SW 1271 (cell line): ENCODE measurements at regions not wholly inside any gene's neighbourhood (a gene's known extent, or its start where the extent isn't known, plus 50 kb on each side); places are given as distances from the start of the nearest gene placed in this dataset.
"Not testable (repeated sequence)": the region's sequence is repeated elsewhere in the genome, so short reads cannot be mapped to it uniquely, and the experiment has no call there.

Source experiments
- DNase-seq, 2 experiments: peaks; one replicate each; lab custom pipeline; 2025; lab: John Stamatoyannopoulos, UW

DNA sequence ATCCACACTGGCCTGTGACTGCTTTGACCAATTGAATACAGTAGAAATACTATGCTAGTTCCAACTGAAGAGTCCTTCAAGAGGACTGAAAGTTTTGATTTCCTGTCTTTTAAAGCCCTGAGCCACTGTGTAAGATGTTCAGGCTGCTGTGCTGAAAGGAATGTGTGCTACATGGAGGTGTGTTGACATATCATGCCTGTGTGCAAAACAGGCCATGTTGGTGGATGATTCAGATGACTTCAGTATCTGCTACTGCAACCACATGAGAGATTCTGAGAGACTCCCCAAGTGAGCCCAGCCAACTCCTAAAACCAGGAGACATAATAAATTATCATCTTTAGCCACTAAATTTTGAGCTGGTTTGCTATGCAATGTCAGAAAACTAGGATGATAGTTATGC lies 662.9 kb downstream of the ZEB2 start:
- no peak for DNase-seq

DNA sequence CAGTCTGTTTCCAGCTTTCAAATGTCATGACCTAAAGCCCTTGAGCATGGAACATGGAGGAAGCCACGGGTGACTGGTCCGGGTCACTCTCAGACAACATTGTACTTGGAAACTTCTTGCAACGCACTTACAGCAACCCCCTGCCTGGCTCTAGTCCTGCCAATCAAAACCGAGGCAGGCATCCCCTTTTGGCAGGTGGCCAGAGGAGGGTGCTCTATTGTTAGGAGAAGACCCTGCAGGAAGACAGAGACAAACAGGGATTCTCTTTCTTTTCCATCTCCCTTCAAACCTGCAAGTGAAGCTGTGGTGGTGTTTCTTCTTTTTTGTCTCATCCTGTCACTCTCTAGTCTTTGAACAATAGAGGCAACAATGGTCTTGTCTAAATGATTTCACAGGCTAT lies 667.2 kb downstream of the ZEB2 start:
- no peak for DNase-seq

DNA sequence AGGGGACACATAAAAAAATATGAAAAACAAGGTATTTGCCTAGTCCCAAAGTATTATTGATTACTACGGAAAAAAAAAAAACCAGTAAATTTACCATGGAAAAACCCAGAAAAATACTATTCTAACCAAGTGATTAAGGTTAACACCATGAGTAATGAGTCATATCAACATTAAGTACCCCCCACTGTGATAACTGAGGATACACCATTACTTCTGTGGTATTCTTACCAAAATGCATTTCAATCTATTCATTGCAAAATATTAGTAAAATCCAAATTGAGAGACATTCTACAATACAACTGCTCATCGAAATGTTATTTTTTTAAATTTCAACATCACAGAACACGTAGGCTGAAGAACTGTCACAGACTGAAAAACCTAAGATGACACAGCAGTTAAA lies 669.8 kb downstream of the ZEB2 start:
- no peak for DNase-seq

DNA sequence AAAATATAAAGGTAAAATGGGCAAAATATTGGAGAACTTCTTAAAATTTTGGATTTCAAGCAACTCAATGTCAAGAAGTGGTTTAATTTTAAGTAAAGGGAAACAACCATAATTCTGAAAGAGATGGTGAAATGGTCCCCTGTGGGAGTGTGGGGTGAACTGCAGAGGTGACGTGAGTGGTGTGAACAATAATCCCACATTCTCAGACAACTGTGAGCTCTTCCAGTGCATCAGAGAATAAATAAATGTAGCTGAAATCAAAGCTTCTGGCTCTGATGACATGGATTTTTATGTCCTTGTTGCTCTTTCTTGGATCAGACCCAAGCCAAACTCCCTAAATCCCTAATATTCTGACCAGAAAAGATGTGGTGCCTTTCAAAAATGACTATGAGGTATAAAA lies 672.7 kb downstream of the ZEB2 start:
- no peak for DNase-seq

DNA sequence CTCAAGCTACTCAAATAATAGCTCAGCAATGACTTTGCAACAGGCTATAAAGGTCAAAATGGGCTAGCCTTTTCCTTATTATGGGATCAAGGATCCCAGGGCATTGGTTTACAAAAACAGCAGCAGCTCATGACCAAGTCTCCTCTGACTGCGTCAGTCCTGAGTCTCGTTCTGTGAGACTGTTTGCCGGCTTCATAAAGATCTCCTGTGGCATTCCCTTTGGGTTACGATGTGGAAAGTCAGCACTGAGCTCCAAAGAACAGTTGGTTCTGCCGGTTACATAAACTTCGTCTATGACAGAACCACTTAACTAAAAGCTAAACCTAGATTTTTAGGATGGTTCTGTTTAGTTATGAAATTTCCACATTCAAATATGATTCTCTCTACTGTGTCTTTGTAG lies 674.9 kb downstream of the ZEB2 start:
- no peak for DNase-seq

DNA sequence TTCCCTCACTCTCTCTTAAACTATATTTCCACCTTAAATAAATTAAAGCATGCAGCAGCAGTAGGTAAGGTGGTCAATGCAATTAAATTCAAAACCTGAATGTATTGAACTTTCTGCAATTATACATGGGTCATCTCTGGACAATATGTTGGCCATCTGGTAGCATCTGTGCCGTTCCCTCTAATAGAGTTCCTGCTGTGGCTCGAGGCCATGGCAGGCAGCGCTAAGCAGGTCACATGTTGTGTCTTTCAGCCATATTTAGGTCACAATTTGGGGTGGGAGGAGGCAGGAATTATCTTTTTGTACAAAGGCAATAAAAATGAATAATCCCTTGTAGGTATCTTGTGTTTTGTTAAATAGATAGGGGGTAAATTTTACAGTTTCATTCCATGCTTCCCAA lies 676.2 kb downstream of the ZEB2 start:
- no peak for DNase-seq

DNA sequence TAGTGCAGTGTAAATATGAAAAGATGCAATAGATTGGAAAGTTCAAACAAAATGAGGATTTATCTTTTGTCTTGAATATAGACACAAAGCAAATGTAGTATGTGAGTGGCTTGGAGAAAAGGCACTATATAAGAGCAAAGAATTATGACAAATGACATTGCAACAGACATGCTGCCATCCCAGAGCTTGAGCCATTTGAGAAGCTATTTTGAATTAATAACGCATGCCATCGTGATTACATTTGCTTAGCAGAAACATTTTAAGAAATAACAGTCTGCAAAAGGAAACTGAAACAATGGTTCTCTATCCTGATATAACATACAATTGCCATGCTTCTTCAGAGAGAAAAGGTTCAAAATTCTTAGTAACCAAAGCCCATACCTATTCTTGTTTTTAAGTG lies 677.1 kb downstream of the ZEB2 start:
- no peak for DNase-seq

DNA sequence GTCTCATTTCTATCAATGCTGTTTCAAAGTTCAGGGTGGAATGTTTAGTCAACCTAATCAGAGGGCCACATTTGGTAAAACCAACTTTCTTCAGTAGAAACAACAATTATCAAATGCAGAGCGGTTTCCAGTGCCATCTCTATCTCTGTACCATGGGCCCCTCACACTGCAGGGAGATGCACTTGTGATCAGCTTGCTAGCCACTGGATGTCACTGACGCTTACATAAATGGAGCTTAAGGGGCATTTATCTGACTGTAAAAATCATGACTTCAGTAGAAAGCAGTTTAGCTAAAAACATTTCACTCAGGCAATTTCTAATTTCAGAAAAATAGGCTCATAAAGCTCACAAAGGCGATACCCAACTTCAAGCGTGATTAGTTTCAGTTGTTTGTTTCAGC lies 678.0 kb downstream of the ZEB2 start:
- no peak for DNase-seq

DNA sequence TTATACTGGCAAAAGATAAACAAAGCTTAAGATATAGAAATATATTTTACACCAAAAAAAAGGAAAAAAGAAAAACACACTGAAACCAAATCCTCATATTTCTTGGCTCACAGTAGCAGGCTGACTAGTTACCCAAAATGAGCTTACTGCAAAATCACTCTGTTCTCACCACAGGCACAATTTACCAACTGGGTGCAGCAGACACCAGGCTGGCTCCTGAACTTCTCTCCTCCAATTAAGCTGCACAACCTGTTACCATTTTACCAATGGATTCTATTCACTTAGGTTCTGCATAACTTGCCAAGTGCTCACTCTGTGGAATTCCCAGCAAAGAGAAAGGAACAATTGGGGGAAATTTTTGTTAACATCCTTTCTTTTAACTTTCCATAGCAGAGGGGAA lies 679.3 kb downstream of the ZEB2 start:
- DNase-seq, result no peak

DNA sequence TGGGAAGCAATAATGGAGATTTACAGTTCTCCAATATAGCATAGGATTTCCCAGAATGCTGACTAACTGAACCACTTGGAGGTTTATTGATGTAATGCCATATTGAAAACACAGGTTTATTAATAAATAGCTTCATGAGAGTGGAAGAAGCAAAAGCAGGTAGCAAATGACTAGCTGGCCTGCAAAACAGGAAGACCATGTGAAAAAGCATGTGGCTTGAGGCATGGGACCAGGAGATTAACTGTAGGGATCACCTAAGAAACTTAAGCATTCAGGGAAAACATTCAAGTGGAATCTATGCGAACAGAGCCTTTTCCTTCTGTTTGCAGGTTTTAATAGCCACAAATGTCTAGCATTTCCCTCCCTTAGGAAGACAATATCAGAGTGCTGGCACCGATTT lies 679.7 kb downstream of the ZEB2 start:
- DNase-seq, result no peak

DNA sequence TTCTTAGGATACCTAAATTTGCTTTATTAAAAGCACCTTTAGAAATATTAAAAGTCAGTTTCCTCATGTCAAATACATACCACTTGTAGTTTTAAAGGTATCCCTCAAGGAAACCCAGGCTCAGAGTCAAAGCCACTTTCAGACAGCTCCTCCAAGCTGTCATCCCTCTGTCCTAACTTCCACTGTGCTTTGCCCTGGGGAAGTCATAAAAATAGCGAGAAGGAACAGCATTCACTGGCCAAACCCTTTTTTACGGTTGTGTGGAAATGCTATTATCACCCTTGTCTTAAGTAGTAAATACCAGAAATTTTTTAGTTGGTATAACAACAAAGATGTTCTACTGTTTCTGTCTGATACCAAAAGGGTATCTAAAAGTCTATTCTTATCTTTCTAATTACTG lies 680.5 kb downstream of the ZEB2 start:
- no peak for DNase-seq

DNA sequence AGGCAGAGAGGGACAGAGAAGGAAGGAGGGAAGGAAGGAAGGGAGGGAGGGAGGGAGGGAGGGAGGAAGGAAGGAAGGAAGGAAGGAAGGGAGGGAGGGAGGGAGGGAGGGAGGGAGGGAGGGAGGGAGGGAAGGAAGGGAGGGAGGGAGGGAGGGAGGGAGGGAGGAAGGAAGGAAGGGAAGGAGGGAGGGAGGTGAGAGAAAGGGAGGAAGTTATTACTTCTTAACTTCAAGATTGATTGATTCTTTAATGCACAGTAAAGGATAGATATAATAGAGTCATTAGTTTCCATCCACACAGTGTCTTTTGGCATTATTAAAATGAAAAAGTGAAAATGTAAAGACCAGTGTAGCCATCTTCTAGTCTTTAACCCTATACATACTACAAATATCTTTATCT lies 682.9 kb downstream of the ZEB2 start:
- not testable (repeated sequence) for DNase-seq

DNA sequence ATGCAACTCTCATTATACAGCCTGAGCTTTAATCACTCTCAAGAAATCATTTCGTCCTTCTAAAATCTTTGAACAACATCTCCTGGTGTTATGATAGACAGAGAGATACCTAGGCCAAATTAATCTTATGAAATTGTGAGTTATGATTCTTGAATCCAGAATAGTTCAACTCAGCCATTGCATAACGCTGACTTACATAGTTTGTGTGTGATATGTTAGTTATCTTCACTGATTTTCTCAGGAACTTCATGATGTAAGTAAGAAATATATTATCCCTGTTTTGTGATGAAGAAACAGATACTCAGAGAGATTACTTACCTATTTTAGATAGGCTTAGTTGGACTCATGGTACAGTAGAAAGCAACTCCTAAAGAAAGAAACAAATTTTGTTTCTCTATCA lies 684.4 kb downstream of the ZEB2 start:
- no peak for DNase-seq

DNA sequence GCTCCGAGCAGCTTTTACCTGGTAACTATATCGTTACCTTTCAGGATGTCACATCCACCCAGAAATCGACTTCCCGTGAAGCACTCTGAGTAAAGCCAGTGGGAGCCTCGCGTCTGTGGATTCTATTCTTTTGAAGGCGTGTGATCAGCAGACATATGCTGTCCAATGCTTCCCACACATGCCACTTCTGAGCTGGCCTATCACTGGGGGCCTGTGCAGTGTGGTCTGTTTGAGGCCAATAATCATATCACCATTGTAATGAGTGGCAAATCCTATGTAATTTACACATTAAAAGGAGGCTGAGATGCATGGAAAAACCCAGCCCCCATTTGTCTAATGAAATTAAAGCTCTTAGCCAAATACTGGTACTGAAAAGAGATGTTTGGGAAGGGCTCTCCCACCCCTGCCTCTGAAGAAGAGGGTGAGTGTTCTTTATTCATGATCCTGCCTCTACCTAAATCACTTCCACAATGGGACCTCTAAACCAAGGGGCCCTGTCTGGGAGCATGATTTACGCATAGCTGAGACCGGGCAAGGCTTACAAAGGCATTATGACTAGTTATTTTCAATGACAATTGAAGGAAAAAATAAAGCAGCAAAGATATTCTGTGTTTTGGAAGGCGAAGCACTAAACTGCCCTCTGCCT lies 686.8 kb downstream of the ZEB2 start:
- DNase-seq, result no peak

DNA sequence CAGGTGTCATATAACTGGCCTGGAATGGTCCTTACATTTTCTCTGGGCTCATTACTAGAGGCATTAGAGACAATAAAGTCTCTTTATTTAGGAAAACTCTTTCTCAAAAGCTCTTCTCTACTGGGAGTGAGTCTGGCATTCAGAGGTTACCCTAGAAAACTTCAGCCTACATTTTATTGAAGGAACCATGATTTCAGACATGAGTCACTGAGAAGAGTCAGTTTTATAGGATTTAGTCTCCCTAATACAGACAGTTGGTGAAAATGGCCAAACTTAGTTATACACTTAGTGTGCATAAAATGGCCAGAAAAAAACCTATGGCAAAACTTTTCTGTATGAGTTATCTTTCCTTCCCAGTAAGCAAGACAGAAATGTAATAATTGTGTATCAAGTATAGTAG lies 689.4 kb downstream of the ZEB2 start:
- DNase-seq, result no peak

DNA sequence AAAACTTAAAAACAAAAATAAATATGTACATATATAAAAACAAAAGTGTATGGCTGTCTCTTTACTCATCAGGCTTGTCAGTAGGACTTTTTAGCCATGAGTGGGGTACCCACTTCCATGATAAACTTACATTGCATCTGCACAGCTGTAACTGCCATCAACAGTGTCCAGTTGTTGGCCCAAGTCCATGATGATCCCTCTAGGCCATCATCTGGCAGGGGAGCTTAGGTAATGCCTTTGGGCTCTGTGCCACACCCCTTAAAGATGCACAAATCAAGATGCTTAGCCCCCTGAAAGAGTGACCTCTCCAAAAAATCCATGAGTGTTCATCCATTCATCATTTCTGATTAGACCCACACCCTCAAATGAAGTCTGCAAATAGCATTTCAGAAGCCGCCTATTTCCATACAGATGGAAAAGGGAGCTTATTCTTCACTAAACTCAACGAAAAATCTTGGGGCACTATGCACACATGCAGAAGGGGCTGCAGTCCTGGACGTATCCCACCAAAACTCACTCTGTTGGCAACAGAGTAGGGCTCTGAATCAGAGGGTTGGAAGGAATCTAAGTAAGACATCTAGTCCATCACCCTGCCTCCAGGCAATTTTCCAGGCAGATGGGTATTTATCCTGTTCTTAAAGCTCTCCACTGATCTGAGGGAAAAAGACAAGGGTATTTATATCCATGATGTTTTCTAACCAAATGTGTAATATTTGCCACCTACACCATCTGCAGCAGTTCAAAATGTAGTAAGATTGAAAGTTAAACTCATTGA lies 691.0 kb downstream of the ZEB2 start:
- DNase-seq, result no peak

DNA sequence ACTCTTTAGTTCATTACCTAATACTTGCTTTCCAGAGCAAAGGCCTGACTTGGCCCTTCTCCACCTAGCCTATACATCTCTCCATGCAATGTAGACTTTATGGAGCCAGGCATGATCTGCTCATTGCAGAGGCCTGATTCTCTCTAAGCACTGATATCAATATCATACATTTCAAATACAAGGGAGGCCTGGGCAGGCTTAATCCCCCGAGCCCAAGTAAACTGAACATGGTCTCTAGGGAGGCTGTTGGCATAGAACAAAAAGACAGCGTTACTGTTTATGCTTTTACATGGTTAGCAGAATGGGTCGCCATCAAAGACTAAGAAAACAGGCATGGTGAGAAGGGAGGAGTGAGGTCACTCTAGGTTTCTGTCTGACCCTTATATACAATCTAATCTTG lies 695.1 kb downstream of the ZEB2 start:
- no peak for DNase-seq

DNA sequence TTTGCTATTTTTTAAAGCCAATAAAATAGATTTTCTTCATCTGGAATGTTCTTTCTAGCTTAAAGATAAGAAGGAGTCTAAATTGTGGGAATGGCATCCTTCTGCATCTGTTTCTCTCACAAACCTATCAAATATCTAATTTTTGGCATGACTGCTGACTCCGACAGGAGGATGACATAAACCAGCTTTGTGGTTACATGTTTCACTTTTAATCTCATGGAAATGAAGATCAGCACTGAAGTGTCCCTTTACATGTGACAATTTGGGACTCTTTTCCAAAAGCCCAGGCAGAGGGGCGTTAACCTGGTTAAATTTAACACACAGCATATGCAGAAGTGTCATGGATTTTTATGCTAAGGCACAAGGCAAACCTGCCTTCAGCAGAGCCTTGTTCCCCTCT lies 694.7 kb downstream of the ARHGAP15 start:
- DNase-seq, result no peak

DNA sequence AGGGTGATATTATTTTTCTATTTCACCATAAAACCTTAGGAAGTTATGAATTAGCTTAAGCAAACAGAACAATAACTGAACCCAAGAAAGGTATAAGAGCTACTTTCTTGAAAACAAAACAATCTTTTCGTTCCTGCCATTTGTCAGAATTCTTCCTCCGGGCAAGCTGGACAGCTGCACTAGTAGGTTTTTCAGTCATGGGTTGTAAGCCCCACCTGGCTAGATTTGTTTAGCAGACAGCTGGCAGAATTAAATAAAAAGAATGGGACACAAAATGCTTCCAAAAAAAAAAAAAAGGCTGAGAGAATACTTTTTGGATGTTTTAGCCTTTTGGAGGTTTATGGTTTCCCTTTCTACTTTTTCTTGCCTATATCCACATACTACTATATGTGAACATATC lies 694.1 kb downstream of the ARHGAP15 start:
- DNase-seq, result no peak

DNA sequence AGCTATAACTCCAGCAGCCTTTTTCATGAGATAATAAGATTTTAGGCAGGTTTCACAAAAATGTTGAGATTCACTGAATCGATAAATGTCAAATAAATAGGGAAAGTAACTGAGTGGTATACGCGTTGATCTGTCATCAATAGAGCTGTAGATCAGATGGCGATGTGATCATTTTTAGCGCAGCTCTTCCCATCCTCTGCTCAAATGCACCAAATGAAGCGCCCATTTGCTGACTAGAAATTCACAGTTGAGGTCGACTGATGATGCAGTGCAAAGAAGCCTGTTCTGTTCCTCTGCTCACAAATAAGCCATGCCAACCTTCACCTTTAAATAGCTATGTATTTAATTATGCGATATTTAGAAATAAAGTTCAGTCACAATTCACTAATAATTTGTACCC lies 693.5 kb downstream of the ARHGAP15 start:
- DNase-seq, result no peak

DNA sequence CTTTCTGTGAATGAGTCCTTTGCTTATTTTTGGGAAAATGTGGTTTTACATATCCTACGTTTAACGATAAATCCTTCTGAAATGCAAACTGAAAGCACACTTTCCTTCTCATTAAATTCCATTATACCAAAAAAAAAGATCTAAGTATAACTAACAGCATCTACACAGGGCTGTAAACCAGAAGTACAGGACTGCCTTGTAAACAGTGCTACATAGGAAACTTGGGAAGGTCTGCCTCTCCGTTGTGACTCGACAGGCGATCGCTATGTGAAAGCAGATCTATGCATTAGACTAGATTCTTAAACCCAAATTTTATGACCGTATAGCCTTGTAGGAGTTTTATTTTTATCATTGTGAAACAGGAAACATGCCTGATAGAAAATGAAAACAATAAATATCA lies 690.5 kb downstream of the ARHGAP15 start:
- no peak for DNase-seq

DNA sequence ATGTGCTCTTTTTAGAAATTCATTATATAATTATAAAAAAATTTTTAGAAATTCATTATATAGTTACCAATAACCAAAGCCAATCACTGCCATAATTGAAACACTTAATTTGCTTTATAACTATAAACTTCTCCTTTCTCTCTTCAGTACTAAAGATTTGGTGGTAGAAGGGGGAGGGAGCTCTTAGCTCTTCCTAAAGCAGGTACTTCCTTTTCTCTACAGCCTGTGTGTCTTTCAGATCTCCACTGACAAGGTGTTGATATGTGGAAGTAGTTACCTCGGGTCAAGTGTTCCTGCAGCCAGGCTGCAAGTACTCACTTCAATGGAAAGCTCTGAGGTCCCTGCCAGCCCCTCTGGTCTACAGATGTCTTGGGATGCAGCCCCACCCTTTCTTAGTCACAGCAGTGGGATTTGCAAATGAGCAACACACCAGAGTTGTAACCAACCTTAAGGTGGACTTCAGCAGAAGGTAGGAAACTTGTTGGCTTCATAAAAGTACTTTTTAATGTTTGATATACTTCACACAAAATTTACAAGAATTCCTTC lies 690.0 kb downstream of the ARHGAP15 start:
- DNase-seq, result no peak
